GM18867 (cell line): ENCODE measurements at regions not wholly inside any gene's neighbourhood (a gene's known extent, or its start where the extent isn't known, plus 50 kb on each side); places are given as distances from the start of the nearest gene placed in this dataset.

Source experiments
- ATAC-seq: cut with Tn5 transposase; IDR thresholded peaks from one replicate; pipeline ENCODE4 v1.9.1; 2021; ENCODE audit warnings: mild to moderate bottlenecking, moderate library complexity; ENCODE audit not compliant: unreplicated experiment

DNA sequence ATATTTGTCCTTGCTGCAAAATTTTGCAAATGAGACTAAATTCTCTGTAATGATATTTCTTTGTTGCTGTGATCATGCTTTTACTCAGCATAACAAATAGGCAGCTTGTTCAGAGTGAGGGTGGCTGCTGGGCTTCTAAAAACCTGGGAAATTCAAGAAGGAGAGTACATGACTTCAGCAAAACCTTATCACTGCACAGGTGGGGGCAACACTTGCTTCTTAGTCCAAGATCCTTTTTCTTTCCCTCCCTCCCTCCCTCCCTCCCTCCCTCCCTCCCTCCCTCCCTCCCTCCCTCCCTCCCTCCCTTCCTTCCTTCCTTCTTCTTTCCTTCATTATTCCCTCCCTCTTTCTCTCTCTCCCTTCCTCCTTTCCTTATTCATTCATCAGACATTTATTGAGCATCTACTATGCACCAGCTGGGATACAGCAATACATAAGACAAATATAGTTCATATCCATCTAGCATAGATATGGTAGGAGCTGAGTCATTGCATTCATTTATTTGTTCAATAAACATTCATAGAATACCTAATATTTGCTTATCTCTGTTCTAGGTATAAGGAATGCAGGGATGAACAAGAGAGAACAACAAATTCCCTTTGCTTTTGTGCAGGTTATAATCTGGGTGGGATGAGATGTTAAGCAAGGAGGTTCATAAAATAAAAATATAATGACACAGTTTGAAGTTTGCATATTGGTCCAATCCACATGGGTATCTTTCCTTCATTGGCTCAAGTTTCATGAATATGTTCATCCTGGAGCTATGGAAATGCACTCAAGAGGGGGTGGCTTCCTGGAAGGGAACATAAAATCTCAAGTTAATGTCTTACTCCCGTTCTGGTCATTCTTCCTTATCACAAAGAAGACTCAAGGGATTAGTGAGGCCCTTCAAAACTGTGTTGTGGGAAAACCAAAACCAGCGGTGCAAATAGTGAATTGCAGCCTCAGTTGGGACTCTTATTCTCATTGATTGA, 210.7 kb downstream of the PDCD6IP start:
- no peak for ATAC-seq

DNA sequence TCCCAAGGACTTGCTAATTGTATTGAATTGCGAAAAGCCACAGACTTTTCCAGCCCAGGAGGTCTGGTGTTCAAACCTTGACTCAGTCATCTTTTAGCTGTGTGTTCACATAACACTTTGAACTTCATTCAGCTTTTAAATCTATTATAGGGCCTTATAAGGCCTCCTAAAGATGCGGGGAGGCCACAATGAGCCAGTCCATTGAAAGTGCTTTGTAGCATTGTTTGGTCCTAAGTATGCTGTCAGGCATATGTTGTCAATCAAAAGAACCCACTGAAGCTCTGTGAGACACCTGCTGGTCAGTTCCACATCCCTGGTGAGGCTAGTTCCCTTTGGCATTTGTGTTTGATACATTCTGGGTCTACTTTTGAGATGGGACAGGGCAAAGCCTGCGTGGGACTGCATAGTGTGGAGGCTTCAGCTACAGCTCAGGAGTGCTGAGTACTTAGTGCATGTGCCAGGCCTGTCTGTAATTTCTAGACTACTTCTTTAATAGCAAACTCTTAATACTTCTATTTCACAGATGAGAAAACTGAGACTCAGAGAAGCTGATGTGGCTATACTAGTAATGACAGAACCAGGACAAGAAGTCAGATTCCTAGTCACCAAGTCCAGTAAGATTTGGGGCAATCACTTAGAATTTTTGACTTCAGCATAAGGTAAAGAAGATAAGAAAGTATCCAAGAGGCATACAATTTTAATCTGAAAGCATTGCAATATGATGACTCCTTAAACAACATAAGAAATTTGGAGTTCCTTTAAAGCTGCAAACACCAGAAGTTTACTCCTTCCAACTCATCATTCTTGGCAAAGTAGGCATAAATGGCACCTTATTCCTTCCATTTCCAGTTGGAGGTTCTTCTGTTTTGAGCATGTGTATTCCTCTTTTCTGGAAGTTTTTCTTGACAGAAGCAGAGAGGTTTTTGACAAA, 213.0 kb downstream of the PDCD6IP start:
- ATAC-seq: no peak

DNA sequence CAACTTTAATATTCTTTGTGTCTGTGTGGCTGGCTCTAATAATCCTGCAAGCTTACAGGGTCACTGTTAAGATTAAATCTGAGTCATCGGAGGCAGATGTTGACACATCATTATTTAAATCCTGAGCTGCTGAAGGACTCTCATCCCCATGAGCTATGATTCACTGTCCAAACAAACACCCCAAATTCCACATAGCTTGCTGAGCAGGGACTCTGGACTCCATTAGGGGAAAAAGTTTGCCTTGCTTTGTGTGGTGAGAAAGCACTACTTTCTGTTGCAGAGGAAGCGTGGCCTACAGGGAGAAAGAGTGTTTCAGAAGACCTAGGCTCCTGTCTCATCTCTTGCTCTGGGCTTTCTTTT, 213.7 kb downstream of the PDCD6IP start:
- no peak for ATAC-seq

DNA sequence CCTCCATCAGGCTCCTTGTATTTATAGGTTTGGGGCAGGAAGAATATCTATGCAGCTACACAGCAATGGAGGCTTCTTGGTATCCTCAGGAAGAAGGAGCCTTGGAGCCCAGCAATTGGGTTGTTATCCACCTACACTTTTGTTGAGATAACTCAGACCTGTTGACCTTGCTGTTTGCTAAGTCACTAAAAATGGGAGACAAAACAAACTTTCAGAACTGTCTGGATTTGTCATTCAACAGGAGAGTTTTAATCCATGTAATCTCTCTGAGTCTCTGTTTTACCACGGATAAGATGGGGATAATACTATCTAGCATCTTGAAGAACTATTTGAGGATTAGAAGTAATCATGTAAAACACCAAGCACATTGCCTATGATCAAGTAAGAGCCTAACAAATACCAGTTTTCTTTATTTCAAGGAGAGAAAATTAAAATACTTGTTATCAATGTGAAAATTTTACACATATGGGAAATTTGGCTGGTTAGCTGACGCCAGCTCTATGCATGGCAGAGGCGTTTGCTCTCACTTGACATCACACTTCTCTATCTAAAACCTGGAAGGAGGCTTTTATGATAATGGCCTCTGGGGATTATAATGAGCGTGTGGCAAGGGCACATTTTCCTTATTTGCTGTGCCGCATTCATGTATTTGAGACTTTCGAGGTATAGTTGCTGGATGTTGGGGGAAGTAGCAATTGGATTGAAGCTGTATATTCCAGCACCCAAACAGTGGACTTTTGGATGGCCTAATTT, 215.6 kb downstream of the PDCD6IP start:
- no peak for ATAC-seq

DNA sequence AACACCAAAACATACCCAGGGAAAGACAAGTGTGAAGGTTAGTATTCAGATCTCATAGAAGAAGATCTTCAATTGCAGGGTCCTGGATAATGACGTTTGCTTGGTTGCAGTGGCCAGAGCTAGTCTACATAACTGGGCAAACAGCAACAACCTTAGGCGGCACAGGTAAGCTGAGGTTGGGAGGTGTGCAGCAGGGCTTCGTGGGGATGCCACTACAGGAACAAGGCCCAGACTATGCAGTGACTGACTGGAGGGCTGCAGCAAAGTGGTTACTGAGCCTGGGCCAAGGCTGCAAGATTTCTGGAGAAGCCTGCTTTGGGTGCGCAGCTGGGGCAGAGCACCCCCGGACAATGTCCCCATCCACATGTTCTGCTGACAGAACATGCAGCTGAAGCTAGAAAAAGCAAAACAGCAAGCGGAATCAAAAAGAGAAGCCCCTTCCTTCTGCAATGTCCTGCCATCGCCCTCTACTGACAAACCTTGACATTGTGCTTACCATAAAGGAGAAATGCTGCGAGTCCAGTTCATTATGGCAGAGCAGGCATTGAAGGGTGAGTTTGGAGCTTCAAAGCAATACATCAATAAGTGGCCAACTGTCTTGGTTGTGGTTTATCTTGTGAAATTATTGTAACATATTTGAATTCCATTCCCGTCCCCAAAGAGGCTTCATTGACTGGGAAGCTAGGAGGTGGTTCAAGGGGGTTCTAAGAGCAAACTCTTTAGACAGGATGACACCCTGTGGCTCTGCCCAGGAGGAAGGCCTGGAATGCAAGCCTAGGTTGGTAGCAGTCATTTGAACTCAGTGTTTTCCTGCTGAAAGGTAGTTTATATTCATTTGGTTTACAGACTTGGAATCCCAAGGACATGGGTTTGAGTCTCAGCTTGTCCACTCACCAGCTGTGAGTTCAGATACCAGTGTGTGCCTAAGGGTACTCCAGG, 217.0 kb downstream of the PDCD6IP start:
- no peak for ATAC-seq

DNA sequence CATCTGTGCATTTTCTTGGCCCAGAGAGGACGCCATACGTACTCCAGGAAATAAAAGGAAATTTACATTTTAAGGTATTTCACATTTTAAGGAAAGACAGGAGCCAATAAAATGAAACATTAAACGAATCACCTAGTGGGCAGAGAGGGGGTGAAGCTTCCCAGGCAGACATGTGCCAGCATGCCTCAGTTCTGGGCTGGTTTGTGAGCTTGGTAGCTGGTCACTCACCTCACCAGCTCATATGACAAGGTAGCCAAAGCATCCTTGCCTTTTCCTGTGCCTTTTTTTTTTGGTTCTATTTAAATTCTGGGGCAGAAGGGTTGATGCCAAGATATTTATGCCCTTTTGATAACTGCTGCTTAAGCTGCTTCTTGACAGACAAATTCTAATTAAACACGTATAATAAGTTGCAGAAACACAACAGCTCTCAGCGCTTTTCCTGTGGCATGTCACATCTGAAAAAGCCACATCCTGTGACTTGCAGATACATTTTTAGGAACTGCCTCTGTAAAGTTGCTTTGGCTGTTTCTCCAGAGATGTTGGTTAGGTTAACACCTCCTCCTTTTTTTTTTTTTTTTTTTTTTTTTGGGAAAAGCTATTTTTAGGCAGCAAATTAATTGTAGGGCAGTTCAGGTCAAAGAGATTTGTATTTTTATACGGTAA, 218.6 kb downstream of the PDCD6IP start:
- peak; percentile 57 for ATAC-seq

DNA sequence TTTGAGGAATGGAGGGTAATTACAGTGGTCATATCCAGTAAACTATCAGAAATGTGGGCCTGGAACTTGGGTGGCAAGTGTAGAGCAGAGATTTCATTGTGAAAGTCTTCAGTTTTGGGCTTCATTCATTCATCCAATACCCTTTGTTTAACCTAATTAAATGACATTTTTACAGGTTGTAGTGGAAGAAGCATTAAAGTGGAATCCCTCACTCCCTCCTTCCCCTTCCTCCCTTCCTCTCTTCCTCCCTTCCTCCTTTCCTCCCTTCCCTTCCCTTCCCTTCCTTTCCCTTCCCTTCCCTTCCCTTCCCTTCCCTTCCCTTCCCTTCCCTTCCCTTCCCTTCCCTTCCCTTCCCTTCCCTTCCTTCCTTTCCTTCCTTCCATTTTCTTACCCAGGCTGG, 219.3 kb downstream of the PDCD6IP start:
- ATAC-seq: no peak

DNA sequence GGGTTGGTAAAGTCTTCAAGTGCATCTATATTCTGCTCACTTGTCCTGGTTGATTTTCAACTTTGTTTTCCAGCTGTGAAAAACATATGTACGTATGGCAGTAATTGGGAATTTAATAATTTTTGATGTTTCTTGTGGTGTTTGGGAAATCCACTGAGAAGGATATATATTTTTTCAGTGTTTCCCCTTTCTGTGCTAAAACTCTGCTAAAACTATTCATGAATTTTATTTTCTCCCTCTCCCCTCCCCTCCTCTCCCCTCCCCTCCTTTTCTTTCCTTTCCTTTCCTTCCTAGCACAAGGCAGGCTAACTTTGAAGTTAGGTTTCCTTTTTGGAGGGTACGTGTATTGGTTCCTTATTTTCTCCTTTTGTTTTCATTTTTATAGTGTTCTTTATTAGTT, 220.7 kb downstream of the PDCD6IP start:
- ATAC-seq: no peak

DNA sequence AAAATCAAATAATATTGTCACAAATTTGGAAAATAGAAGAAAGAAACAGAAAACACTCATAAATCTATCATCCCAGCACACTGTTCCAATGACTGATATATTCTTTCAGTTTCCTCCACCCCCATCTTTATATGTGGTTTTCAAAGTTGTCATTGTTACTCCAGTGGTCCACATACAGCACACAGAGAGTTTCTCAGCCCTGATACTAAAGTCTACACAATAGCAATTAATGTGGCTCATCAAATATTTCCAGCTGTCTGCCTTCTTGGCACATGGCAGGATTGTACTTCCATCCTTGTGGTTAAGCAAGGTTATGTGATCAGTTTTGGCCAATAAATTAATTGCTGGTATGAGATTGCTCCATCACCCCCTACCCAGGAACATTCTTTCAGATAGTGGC, 221.7 kb downstream of the PDCD6IP start:
- ATAC-seq: no peak

DNA sequence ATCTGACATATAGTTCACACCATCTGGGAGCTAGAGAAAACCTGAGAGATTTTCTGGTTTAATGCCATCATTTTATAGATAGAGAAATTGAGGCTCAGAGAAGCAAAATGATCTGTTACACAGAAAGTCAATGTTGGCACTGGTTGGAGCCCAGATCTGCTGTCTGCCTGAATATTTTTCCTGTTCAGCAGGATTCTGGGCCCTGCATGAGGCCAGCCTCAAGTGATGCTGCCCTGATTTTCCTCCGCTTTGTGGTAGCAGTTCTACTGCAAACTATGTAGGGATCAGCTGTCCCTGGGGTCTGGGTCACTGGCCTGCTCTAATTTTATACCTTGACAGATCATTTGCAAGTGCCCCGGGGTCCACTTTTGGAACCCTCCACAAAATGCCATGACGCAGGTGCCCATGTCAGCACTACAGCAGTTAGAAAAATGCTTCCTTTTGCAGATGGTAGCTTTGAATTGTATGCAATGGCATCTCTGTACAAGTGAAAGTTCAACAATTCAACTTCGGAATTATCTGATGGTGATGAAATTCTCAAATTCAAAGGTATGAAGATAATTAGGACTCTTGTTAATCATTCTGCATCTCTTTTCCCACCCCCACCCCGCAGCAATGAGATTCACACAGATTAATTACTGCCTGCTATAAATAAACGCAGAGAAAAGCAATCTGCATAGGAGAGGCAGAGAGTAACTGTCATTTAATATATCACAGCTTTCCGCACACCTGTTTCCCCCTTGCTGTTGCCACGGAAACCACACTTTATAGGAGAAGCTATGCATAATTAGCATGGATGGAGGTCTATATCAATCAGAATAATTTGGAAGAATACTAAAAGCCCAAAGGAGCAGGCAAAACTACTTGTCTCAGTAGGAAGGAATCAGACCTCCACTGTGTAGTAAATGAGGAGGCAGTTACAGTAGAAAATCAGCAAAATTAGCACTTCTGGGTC, 222.6 kb downstream of the PDCD6IP start:
- ATAC-seq: no peak

DNA sequence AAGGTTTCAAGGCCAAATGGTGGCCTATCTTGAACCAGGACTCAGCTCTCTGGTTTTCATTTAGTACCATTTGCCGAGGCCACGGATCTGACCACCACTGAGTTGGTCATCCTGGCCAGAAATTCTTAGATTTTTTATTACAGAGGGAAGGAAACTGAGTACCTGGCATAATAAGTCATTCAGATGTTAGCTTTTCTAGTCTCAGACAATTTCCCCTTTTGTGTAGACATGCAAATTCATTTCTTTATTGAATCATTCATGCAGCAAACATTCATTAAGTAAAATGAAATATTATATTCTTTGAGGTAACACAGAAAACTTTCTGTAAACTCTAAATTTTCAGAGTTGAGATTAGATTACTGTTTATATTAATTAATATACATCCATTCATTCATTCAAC, 223.7 kb downstream of the PDCD6IP start:
- ATAC-seq: no peak

DNA sequence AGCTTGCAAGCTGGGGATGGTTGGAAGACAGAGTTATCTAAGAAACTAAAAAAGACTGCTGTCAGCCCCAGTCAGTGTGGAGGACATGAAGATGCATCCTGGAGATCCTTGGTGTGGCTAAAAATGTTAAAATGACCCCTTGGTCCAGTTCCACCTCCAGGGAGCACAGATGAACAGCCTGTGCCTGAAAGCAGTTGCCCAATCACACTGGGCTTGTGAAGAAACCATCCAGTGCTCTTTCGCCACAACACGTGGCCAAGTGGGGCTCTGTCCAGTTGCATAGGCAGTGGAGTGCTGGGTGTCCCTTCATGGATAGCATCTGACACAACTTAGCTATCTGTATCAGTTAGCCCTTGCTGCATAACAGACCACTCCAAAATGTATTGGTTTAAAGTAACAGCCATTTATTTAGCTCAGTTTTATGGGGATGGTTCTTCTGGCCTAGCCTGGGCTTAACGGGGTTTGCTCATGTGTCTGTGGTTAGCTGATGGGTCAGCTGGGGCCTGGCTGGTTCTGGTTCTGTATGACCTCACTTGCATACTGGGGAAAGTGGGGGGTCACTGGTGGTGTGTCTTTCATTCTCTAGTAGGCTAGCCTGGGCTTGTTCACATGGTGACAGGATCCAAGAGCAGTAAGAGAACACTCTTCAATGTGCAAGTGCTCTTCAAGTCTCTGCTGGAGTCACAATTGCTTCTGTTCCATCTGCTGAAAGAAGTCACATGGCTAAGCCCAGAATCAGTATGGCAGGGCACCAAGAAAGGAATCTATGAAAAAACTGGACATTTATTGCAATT, 226.2 kb downstream of the PDCD6IP start:
- no peak for ATAC-seq

DNA sequence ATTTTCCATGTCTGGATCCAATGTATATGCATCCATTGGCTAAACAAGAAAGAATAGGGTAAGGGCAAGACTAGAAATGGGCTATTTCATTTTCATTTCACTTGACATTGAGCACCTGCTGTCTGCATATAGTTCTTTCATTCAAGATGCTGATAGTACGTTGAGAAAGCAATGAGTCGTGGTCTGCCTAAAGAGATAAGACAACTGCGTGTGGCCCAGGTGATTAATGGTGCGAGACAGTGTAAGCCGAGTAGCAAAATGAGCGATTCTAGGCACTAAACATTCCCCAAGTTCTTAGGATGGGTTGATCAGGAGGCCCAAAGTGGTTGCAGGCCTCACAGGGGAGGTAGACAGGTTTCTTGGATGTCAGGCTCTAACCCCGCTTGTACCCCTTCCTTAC, 235.4 kb downstream of the PDCD6IP start:
- ATAC-seq: no peak

DNA sequence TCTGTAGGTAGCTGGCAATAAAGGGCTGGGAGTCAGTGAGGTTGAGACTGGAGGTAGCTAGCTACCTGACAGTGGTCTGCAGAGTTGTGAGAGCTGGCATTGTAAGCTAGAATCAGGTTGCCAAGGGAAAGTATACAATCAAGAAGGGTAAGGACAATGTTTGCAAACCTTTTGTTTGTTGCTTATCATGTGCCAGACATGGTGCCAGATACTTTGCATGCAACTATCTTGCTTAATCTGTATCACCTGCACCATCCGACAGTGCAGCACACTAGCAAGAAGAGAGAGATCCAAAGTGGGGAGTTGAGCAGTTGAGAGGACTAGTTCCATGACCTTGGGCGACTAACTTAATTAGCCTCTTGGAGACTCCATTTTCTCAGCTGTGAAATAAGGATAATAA, 236.4 kb downstream of the PDCD6IP start:
- no peak for ATAC-seq

DNA sequence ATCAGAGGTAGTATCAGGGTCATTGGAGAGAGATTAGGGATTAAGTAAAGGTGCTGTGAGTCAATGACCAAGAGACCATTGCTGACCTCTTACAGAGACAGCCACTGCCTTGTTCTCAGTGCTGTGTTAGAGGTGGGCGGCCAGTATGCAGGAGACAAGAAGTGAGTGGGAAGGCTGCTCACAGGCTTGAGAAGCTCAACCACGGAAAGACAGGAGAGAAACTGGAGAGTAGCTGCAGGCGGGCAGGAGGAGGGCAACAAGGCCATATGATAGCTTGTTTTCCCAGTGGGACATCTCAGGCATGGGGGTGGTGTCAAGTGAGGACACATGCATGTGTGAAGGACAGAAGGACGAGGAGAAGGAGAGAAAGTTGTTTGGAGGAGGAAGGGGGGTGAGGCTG, 237.3 kb downstream of the PDCD6IP start:
- ATAC-seq: no peak

DNA sequence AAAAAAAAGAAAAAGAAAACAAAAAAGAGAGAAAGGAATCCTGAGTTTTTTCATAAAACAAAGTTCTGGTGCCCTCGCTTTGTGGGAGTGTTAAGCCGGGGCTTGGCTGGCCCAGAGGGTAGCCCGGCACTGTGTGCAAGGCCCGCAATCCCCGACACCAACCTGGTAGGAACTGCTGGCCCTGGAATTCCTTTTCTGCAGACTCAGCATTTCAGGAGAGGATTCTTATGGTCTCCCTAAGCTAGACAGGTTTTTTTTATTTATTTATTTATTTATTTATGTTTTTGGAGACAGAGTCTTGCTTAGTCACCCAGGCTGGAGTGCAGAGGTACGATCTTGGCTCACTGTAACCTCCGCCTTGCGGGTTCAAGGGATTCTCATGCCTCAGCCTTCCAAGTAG, 238.8 kb downstream of the PDCD6IP start:
- ATAC-seq: no peak

DNA sequence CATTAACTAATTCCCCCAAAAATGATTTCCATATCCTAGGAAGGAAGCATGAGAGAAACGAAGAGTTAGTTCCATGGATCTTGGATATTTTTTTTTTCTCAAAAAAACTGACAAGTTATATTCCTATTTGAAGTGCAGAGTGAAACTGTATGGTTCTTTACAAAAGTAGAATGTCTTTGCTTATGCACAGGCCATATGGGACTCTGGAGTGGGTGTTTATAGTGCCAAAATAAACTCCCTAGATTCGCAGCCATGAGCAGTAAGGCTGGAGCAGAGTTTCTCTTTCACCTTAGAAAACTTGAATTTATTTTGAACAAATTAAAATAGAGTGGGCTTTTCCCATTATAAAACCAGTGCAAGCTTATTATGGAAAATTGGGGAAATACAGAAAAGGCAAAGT, 239.7 kb downstream of the PDCD6IP start:
- no peak for ATAC-seq

DNA sequence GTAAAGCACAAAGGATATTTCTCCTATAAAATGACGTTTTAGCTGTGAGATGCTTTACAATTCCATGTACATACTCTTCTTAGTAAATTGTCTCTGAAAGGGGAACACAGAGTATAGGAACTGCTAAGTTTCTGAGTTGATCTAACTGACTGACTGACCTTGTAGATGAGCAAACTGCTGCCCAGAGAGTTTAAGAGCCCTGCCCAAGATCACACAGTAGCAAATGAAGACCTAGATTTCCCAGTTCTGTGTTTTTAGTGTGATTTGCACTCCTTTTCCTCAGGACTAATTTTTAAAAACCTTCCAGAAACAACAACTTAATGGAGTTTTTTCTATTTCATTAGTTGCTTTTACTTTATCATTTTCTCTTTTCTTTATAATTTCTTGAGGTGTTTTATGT, 247.7 kb downstream of the PDCD6IP start:
- no peak for ATAC-seq
